CD14-positive monocyte (primary cell): ENCODE measurements at regions not wholly inside any gene's neighbourhood (a gene's known extent, or its start where the extent isn't known, plus 50 kb on each side); places are given as distances from the start of the nearest gene placed in this dataset.

ENCODE experiments used
- DNase-seq, 3 donors: peaks; one replicate each; pipeline ENCODE4 v3.0.0-alpha.2; 2011 to 2022
- H2AFZ ChIP-seq: 2 replicates; pipeline ENCODE4 v1.6.0; 2012; ENCODE audit warnings: mild to moderate bottlenecking, low read depth, low read length, inconsistent platforms; ENCODE audit not compliant: insufficient read depth, poor library complexity, severe bottlenecking
- H3K27ac ChIP-seq, 2 donors: 1 replicate in 1 of 2; 2 replicates in 1 of 2; pipeline ENCODE4 v1.5.1; 2012 to 2013; ENCODE audit warnings: low read length in 2 of 2, control low read depth in 1 of 2, inconsistent platforms in 1 of 2, low read depth in 1 of 2, mild to moderate bottlenecking in 1 of 2
- H3K27me3 ChIP-seq, 2 donors: one replicate each; pipeline versions ENCODE4 v1.6.0 to v1.6.1; 2011 to 2013; ENCODE audit warnings: low read length in 2 of 2; ENCODE audit not compliant: control insufficient read depth in 2 of 2, insufficient read depth in 2 of 2
- H3K36me3 ChIP-seq, 2 donors: replicated peaks in 1 of 2; 1 replicate in 1 of 2; 2 replicates in 1 of 2; pipeline versions ENCODE4 v1.5.1 to v1.6.1; 2012 to 2013; ENCODE audit warnings: low read length in 2 of 2, control low read depth in 1 of 2, inconsistent platforms in 1 of 2, mild to moderate bottlenecking in 1 of 2; ENCODE audit not compliant: insufficient read depth in 2 of 2, control insufficient read depth in 1 of 2
- H3K4me1 ChIP-seq, 2 donors: 1 replicate in 1 of 2; 2 replicates in 1 of 2; pipeline versions ENCODE4 v1.5.1 to v1.6.1; 2012 to 2013; ENCODE audit warnings: low read length in 2 of 2, control low read depth in 1 of 2, inconsistent platforms in 1 of 2, mild to moderate bottlenecking in 1 of 2, moderate library complexity in 1 of 2; ENCODE audit not compliant: insufficient read depth in 2 of 2, control insufficient read depth in 1 of 2
- H3K4me2 ChIP-seq: replicated peaks from 2 replicates; pipeline ENCODE3; 2012; ENCODE audit warnings: low read length, moderate library complexity, mild to moderate bottlenecking; ENCODE audit not compliant: poor library complexity, severe bottlenecking; ENCODE audit errors: extremely low read depth
- H3K4me3 ChIP-seq, 3 experiments: fragments of 200-600 bp in 1 of 3; sonication (generic) in 1 of 3; replicated peaks in 1 of 3; 1 replicate in 2 of 3; 2 replicates in 1 of 3; pipeline ENCODE4 v1.5.1; 2011 to 2013; ENCODE audit warnings: low read length in 3 of 3, mild to moderate bottlenecking in 3 of 3, control low read depth in 2 of 3, low read depth in 2 of 3, inconsistent platforms in 1 of 3, moderate library complexity in 1 of 3
- H3K79me2 ChIP-seq: 2 replicates; pipeline ENCODE4 v1.6.0; 2012; ENCODE audit warnings: mild to moderate bottlenecking, control low read depth, inconsistent platforms, low read length, moderate library complexity; ENCODE audit not compliant: insufficient read depth
- H3K9ac ChIP-seq: 2 replicates; pipeline ENCODE4 v1.6.0; 2017; ENCODE audit warnings: low read length, mild to moderate bottlenecking; ENCODE audit not compliant: insufficient read depth, poor library complexity, severe bottlenecking
- H3K9me3 ChIP-seq, 2 donors: replicated peaks in 1 of 2; 1 replicate in 1 of 2; 2 replicates in 1 of 2; pipeline versions ENCODE4 v1.5.1 to v1.6.1; 2012 to 2013; ENCODE audit warnings: low read length in 2 of 2, control low read depth in 1 of 2; ENCODE audit not compliant: control insufficient read depth in 1 of 2, insufficient read depth in 1 of 2
- H4K20me1 ChIP-seq: 2 replicates; pipeline ENCODE4 v1.6.0; 2012; ENCODE audit warnings: mild to moderate bottlenecking, low read length, control low read depth, moderate library complexity; ENCODE audit not compliant: insufficient read depth
- H3K27ac Mint-ChIP-seq, 7 donors: one replicate each; pipeline ENCODE4 v1.8.0; 2020; ENCODE audit warnings: mild to moderate bottlenecking in 7 of 7, mixed read lengths in 7 of 7, moderate library complexity in 6 of 7, inconsistent platforms in 2 of 7
- H3K27me3 Mint-ChIP-seq, 3 donors: one replicate each; pipeline ENCODE4 v1.8.0; 2021 to 2022; ENCODE audit warnings: low read depth in 3 of 3, mild to moderate bottlenecking in 3 of 3, mixed read lengths in 3 of 3, moderate library complexity in 3 of 3, inconsistent platforms in 1 of 3
- H3K36me3 Mint-ChIP-seq, 2 donors: one replicate each; pipeline ENCODE4 v1.8.0; 2020; ENCODE audit warnings: mixed read lengths in 2 of 2, inconsistent platforms in 1 of 2, mild to moderate bottlenecking in 1 of 2
- H3K4me1 Mint-ChIP-seq: one replicate; pipeline ENCODE4 v1.8.0; 2020; ENCODE audit warnings: mild to moderate bottlenecking, mixed read lengths
- H3K4me3 Mint-ChIP-seq, 2 donors: one replicate each; pipeline ENCODE4 v1.8.0; 2020; ENCODE audit warnings: mild to moderate bottlenecking in 2 of 2, mixed read lengths in 2 of 2, moderate library complexity in 1 of 2
- H3K9me3 Mint-ChIP-seq, 7 donors: one replicate each; pipeline ENCODE4 v1.8.0; 2020 to 2022; ENCODE audit warnings: mixed read lengths in 7 of 7, mild to moderate bottlenecking in 6 of 7, moderate library complexity in 6 of 7, inconsistent platforms in 2 of 7
- CTCF ChIP-seq: fragments of 200-600 bp; IDR thresholded peaks from one replicate; pipeline ENCODE4 v1.8.0; 2022; ENCODE audit warnings: antibody characterized with exemption, mild to moderate bottlenecking
- WGBS: methylation state at CpG from one replicate; pipeline ENCODE4 v1.1.5; 2013; ENCODE audit warnings: missing lambda C conversion rate; ENCODE audit not compliant: insufficient coverage; 5-methylcytosine and 5-hydroxymethylcytosine counted together
- intact Hi-C, 2 donors: fragments of 100-400 bp; cut with micrococcal nuclease; formaldehyde crosslinking; loops; one replicate each; pipeline versions ENCODE4 v1.15.0 to v1.15.1; 2023

- Histone ChIP-seq H3K9ac (no peak overlapping the region), H3K4me3 (no peak overlapping the region), H3K4me1 (no peaks in the 10 kb centered on the region), H3K27ac (no peak overlapping the region), H3K36me3 (no peaks in the 10 kb centered on the region), H2AFZ (no peak overlapping the region), H4K20me1 (no peaks in the 10 kb centered on the region), H3K4me2 (no peak overlapping the region), H3K27me3 (no peaks in the 10 kb centered on the region), H3K79me2 (no peaks in the 10 kb centered on the region), H3K9me3 (no peaks in the 10 kb centered on the region)
- no peak for DNase-seq
- no peaks in the 10 kb centered on the region for H3K4me1 Mint-ChIP-seq
- peaks cover 0 to 6% (median 0%) of the 10 kb centered on the region in 7 donors for H3K9me3 Mint-ChIP-seq
- intact Hi-C loops, result no loop called here
- H3K27ac Mint-ChIP-seq, result no peak overlapping the region
- TF ChIP-seq CTCF, result no peak
- no peaks in the 10 kb centered on the region for H3K27me3 Mint-ChIP-seq
- H3K36me3 Mint-ChIP-seq, result no peaks in the 10 kb centered on the region
- no peak overlapping the region for H3K4me3 Mint-ChIP-seq
- no CpG with 5 or more reads among the region's 3 CpGs for WGBS
Observed at GRCh38 chr10:65710306-65710705, 1215.5 kb upstream of the LRRTM3 start.

GRCh38 chr10:65719790-65720189, 1206.0 kb upstream of the LRRTM3 start:
- no CpG with 5 or more reads among the region's 1 CpG for WGBS
- no peak overlapping the region for H3K4me3 ChIP-seq
- H3K4me2 ChIP-seq, result no peak overlapping the region
- Mint-ChIP-seq H3K36me3 (no peaks in the 10 kb centered on the region), H3K4me3 (no peak overlapping the region), H3K27ac (no peak overlapping the region), H3K9me3 (peaks cover 0 to 4% (median 2%) of the 10 kb centered on the region in 7 donors), H3K4me1 (no peaks in the 10 kb centered on the region), H3K27me3 (no peaks in the 10 kb centered on the region)
- DNase-seq, result no peak
- H3K36me3 ChIP-seq, result no peaks in the 10 kb centered on the region
- H3K9me3 ChIP-seq, result no peaks in the 10 kb centered on the region
- H3K4me1 ChIP-seq, result no peaks in the 10 kb centered on the region
- H3K27me3 ChIP-seq, result no peaks in the 10 kb centered on the region
- no peak overlapping the region for H3K9ac ChIP-seq
- no peaks in the 10 kb centered on the region for H4K20me1 ChIP-seq
- intact Hi-C loops, result no loop called here
- no peak overlapping the region for H3K27ac ChIP-seq
- H2AFZ ChIP-seq, result no peak overlapping the region
- no peak for TF ChIP-seq CTCF
- H3K79me2 ChIP-seq, result no peaks in the 10 kb centered on the region
